K562 (cell line): ENCODE measurements at regions not wholly inside any gene's neighbourhood (a gene's known extent, or its start where the extent isn't known, plus 50 kb on each side); places are given as distances from the start of the nearest gene placed in this dataset.

ENCODE experiments used
- ATF1 ChIP-seq, 2 experiments: fragments of 450-650 bp in 1 of 2; IDR thresholded peaks; 2 replicates each; pipeline ENCODE4 v1.6.1; 2016; ENCODE audit warnings: missing compliant biosample characterization in 1 of 2, missing genetic modification characterization in 1 of 2
- BHLHE40 ChIP-seq: IDR thresholded peaks from 2 replicates; pipeline ENCODE4 v1.6.1; 2011; ENCODE audit warnings: low read length, improper control_type of control experiment
- CBX5 ChIP-seq: IDR thresholded peaks from 2 replicates; pipeline ENCODE4 v1.6.1; 2014; ENCODE audit warnings: low read depth, borderline replicate concordance
- CBX8 ChIP-seq: fragments of 200-600 bp; sonication (generic); IDR thresholded peaks from 2 replicates; pipeline ENCODE4 v1.6.1; 2012; ENCODE audit warnings: borderline replicate concordance, mixed run types, low read depth, mild to moderate bottlenecking, moderate library complexity, mixed read lengths, low read length, control low read depth, inconsistent platforms; ENCODE audit not compliant: poor library complexity, severe bottlenecking; ENCODE audit errors: extremely low read depth
- GTF2E2 ChIP-seq: fragments of 200-800 bp; sonication (Bioruptor generic); IDR thresholded peaks from 2 replicates; pipeline ENCODE4 v1.6.1; 2016; ENCODE audit warnings: missing genetic modification characterization, missing compliant biosample characterization
- LEF1 ChIP-seq: fragments of 450-650 bp; IDR thresholded peaks from 2 replicates; pipeline ENCODE4 v1.6.1; 2016; ENCODE audit warnings: mild to moderate bottlenecking
- MIER1 ChIP-seq: fragments of 450-650 bp; IDR thresholded peaks from 2 replicates; pipeline ENCODE4 v1.6.1; 2016; ENCODE audit warnings: antibody characterized with exemption, mild to moderate bottlenecking, low read depth
- REST ChIP-seq, 2 experiments: fragments of 450-650 bp; formaldehyde crosslinking in 1 of 2; IDR thresholded peaks; 2 replicates each; pipeline versions ENCODE4 v1.4.0 to v1.6.1; 2014 to 2020; ENCODE audit warnings: mild to moderate bottlenecking in 2 of 2, borderline replicate concordance in 1 of 2, low read depth in 1 of 2

- TF ChIP-seq REST (IDR thresholded peaks at IDR 0.05; ENCODE audit: borderline replicate concordance) (0 out of 2 replicates have a peak, but pooled peaks have one; percentile 20), REST (CRISPR knock-in tag; IDR thresholded peaks at IDR 0.05; ENCODE audit: low read depth) (no peak), MIER1 (no peak), CBX5 (no peak), CBX8 (no peak), GTF2E2 (0 out of 2 replicates have a peak, but pooled peaks have one; percentile 12), BHLHE40 (0 out of 2 replicates have a peak, but pooled peaks have one; percentile 23), ATF1 (CRISPR knock-in tag; IDR thresholded peaks at IDR 0.05) (no peak), ATF1 (tag; IDR thresholded peaks at IDR 0.05) (peak; percentile 74), LEF1 (peak; percentile 80)
These were observed 70.2 kb upstream of the EED start (continued) for GRCh38 chr11:86174101-86175046.
